Activated naive CD8-positive, alpha-beta T cell treated with anti-CD3 and anti-CD28 coated beads, Interleukin-2, amount 50 U/mL, for 24 hours (primary cell): ENCODE measurements at regions not wholly inside any gene's neighbourhood (a gene's known extent, or its start where the extent isn't known, plus 50 kb on each side); places are given as distances from the start of the nearest gene placed in this dataset.

ENCODE experiments used
- ATAC-seq: fragments of 150-1000 bp; cut with Tn5 transposase; one replicate; pipeline ENCODE4 v1.10.0; 2021
- DNase-seq: peaks from one replicate; pipeline ENCODE4 v3.0.0; 2021
- H3K27ac Mint-ChIP-seq: one replicate; pipeline ENCODE4 v1.8.0; 2021; ENCODE audit warnings: mild to moderate bottlenecking, mixed read lengths
- H3K27me3 Mint-ChIP-seq: one replicate; pipeline ENCODE4 v1.8.0; 2021; ENCODE audit warnings: mixed read lengths
- H3K36me3 Mint-ChIP-seq: one replicate; pipeline ENCODE4 v1.8.0; 2021; ENCODE audit warnings: low read depth, mixed read lengths
- H3K4me1 Mint-ChIP-seq: one replicate; pipeline ENCODE4 v1.8.0; 2021; ENCODE audit warnings: mixed read lengths
- H3K4me3 Mint-ChIP-seq: one replicate; pipeline ENCODE4 v1.8.0; 2021; ENCODE audit warnings: mild to moderate bottlenecking, moderate library complexity, mixed read lengths
- H3K9me3 Mint-ChIP-seq: one replicate; pipeline ENCODE4 v1.8.0; 2021; ENCODE audit warnings: mixed read lengths

DNA sequence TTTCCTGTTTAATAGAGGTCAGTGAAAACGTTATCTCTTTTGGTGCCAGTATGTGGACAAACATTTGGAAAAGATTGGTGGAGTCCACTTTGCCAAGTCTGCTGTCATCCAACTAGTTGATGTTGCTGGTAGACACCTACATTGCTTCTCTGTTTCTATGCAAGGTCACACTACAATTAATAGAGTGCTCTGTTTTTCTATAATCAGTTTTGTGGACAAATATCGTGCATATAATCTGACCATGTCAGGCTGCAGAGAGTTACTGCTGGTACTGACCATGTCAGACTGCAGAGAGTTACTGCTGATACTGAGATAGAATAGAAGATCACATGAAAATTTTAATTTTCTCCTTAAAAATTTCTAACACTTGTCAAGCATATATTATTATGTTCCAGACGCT lies 603.3 kb downstream of the TSN start:
- H3K9me3 Mint-ChIP-seq = no peaks in the 10 kb centered on the region
- no peak overlapping the region for H3K27ac Mint-ChIP-seq
- no peaks in the 10 kb centered on the region for H3K36me3 Mint-ChIP-seq
- no peaks in the 10 kb centered on the region for H3K27me3 Mint-ChIP-seq
- H3K4me3 Mint-ChIP-seq = no peak overlapping the region
- H3K4me1 Mint-ChIP-seq = no peaks in the 10 kb centered on the region
- ATAC-seq (no peak), DNase-seq (no peak)

DNA sequence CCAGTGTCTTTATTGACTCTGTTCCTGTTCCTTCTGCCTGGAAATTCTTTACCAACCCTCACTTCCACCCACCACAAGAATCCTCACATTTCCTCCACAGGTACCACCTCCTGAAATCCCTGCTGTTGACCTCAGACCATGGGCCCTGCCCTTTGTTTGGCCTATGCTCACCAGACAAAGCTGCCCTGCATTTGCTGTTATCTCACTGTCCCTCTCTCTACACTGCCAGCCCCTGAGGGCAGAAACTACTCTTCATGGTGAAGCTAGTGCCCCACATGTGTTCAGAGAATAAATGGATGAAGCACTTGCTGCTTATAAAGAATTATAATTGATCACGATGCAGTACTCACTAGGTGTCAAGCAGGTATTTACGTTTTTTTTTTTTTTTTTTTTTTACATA lies 608.4 kb downstream of the TSN start:
- H3K4me1 Mint-ChIP-seq = no peaks in the 10 kb centered on the region

DNA sequence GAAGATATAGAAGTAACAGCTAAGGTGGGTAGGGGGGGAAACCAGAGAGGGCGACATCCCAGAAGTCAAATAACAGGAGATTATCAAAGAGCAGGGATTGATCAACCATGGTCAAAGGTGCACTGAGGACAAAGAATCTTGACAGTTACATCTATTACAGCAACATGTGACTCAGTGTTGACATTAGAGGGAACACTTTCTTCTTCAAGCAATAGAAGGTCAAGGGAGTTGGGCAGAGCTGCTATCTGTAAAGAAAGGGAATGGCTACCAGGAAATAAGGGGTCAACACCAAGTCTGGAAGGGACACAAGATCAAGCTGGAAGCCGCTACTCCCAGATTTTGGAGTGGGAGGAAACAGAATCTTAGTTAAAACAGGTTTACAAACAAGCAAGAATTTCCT lies 611.0 kb downstream of the TSN start:
- Mint-ChIP-seq H3K27me3 (no peaks in the 10 kb centered on the region), H3K36me3 (no peaks in the 10 kb centered on the region), H3K9me3 (peaks cover 4% of the 10 kb centered on the region), H3K27ac (no peak overlapping the region), H3K4me1 (no peaks in the 10 kb centered on the region), H3K4me3 (no peak overlapping the region)
- DNase-seq (no peak), ATAC-seq (no peak)

More for the DNA sequence above, 608.4 kb downstream of the TSN start:
- Mint-ChIP-seq H3K27ac (no peak overlapping the region), H3K36me3 (no peaks in the 10 kb centered on the region), H3K9me3 (no peaks in the 10 kb centered on the region), H3K27me3 (no peaks in the 10 kb centered on the region), H3K4me3 (no peak overlapping the region)
- no peak for ATAC-seq
- DNase-seq = no peak

DNA sequence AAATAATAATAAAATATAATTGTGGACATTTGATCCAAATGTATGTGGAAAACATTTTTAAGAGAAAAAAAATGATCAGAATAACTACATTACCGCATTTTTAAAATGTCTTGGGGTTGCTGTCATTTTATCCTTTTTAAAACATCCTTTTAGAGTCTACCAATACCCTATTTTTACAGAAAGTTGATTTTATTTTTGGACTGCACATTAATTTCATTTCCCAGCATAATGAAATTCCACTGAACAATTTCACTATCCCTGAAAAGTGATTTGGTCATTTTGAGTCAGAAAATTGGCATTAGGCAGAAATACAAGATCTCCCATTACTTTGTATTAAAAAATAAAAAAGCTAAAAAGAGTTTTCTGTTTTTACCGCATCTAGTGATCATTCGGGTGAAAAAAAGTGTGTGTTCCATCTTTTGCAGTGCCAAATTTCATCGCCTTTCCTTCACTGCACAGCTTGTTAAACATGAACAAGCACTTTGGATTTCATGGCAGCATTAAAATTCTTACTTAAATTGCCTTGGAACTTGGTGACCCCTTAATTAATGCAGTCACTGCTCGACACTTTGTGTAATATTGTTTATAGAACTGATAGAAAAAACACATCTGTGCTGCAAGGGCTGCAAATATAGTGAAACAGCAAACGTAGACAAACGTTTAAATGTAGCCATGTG lies 611.7 kb downstream of the TSN start:
- H3K27me3 Mint-ChIP-seq = no peaks in the 10 kb centered on the region
- no peaks in the 10 kb centered on the region for H3K36me3 Mint-ChIP-seq
- ATAC-seq (no peak), DNase-seq (no peak)
- H3K27ac Mint-ChIP-seq = no peak overlapping the region
- no peak overlapping the region for H3K4me3 Mint-ChIP-seq
- peaks cover 6% of the 10 kb centered on the region for H3K9me3 Mint-ChIP-seq
- H3K4me1 Mint-ChIP-seq = no peaks in the 10 kb centered on the region

DNA sequence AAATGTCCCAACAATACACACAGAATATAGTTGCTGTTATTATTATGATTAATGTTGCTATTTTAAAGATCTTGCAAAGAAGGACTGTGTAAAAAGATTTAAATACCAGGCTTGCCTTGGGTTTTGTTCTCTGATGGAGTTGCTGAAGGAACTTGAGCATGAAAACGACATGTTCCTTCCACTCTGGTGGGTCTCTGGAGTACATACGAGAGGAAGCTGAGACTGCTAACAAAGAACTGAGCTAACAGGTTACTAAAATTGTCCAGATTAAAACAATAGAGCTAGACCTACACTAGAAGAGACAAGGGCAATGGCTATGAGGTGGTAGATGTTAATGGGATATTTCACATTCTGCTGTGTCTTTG lies 612.2 kb downstream of the TSN start:
- ATAC-seq (no peak), DNase-seq (no peak)
- Mint-ChIP-seq H3K9me3 (peaks cover 11% of the 10 kb centered on the region), H3K4me1 (no peaks in the 10 kb centered on the region), H3K27me3 (no peaks in the 10 kb centered on the region), H3K27ac (no peak overlapping the region), H3K36me3 (peaks cover 1% of the 10 kb centered on the region), H3K4me3 (no peak overlapping the region)

DNA sequence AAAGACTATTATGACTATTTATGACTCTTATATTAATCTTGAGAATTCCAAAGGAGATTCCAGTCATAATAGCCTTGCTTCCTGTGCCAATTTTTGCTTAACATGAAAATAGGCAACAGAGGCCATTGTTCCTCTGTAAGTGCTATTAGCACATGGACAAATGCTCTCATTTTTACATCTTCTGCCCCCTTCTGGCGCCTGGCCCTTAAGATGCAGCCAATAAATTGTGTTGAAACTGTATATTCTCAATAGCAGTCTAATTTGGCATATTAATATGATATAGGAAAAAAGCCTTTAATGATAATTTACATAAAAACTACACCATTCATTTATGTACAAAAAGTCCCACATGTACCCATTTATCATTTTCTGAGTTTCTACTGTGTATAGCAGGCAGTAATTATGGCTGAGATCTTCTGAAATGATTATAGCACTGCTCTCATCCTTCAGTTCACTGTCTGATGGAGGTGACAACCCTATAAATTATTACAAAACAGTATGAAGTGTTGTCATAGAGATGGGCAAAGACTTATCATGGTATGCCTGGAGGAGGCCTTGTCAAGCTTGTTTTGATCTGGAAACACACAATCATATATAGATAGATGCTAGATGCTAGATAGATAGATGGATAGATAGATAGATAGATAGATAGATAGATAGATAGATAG lies 613.3 kb downstream of the TSN start:
- Mint-ChIP-seq H3K27me3 (no peaks in the 10 kb centered on the region), H3K9me3 (peaks cover 21% of the 10 kb centered on the region), H3K4me1 (no peaks in the 10 kb centered on the region), H3K4me3 (no peak overlapping the region), H3K36me3 (peaks cover 1% of the 10 kb centered on the region), H3K27ac (no peak overlapping the region)
- no peak for DNase-seq
- ATAC-seq = no peak

DNA sequence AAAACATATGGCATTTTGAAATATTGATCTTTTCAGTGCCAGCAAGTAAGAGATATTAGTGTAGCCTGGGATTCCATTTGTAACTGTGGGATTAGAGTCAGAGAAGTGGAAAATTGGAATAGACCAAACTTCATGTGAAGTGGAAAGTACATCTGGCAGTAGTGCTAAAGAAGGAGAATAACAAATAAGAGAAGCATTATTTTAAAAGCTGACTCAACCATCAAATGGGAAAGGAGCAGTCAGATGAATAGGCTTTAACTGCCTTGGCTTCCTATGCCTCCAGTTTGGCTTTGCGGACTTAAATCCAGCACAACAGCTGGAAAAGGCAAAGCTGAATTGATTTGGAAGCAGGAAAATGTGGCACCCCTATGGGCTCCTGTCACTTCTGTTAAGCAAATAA lies 623.1 kb downstream of the TSN start:
- H3K4me1 Mint-ChIP-seq = no peaks in the 10 kb centered on the region
- no peak overlapping the region for H3K4me3 Mint-ChIP-seq
- H3K36me3 Mint-ChIP-seq = no peaks in the 10 kb centered on the region
- ATAC-seq = no peak
- DNase-seq = no peak
- H3K27me3 Mint-ChIP-seq = no peaks in the 10 kb centered on the region
- H3K27ac Mint-ChIP-seq = no peak overlapping the region
- H3K9me3 Mint-ChIP-seq = peaks cover 4% of the 10 kb centered on the region

DNA sequence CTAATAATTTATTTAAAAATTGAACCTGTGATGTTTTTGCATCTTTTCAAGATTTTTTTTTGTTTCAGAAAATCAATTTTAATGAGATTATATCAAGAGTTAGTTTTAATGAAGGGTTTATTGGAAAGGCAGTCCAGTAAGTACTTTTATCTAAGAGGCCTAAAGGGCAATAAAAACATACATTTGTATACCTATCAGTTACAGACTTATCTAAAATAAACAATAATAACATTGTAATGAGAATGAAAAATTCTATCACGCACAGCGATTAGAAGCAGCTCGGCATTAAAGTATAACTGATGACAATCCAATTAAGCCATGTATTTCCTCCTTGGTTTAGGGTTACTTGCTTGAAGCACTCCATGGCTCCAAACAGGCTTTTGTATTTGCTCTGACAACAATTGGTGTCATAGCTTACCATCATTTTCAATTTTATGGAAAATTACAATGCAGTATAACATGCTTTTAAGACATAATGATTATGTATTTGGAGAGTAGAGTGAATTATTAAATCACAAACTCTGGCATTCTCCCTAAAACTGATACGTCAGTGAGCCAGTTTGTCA lies 629.4 kb downstream of the TSN start:
- H3K9me3 Mint-ChIP-seq = peaks cover 20% of the 10 kb centered on the region
- no peaks in the 10 kb centered on the region for H3K27me3 Mint-ChIP-seq
- DNase-seq = no peak
- no peaks in the 10 kb centered on the region for H3K4me1 Mint-ChIP-seq
- H3K4me3 Mint-ChIP-seq = no peak overlapping the region
- H3K36me3 Mint-ChIP-seq = no peaks in the 10 kb centered on the region
- no peak overlapping the region for H3K27ac Mint-ChIP-seq
- ATAC-seq = no peak

DNA sequence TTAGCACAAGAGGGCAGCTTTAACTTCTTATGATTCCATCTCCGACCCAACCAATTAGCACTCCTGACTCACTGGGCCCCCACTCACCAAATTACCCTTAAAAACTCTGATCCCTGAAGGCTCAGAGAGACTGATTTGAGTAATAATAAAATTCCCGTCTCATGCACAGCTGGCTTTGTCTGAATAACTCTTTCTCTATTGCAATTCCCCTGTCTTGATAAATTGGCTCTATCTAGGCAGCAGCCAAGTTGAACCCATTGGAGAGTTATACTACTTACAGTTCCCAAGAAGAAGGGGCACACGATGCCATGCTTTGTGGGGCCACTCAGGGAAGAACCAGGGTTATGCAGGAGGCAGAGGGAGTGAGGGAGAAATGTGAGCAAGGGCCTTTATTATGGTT lies 632.8 kb downstream of the TSN start:
- ATAC-seq (no peak), DNase-seq (no peak)
- H3K36me3 Mint-ChIP-seq = no peaks in the 10 kb centered on the region
- no peak overlapping the region for H3K27ac Mint-ChIP-seq
- H3K4me3 Mint-ChIP-seq = no peak overlapping the region
- no peaks in the 10 kb centered on the region for H3K27me3 Mint-ChIP-seq
- H3K4me1 Mint-ChIP-seq = no peaks in the 10 kb centered on the region
- peaks cover 22% of the 10 kb centered on the region for H3K9me3 Mint-ChIP-seq

DNA sequence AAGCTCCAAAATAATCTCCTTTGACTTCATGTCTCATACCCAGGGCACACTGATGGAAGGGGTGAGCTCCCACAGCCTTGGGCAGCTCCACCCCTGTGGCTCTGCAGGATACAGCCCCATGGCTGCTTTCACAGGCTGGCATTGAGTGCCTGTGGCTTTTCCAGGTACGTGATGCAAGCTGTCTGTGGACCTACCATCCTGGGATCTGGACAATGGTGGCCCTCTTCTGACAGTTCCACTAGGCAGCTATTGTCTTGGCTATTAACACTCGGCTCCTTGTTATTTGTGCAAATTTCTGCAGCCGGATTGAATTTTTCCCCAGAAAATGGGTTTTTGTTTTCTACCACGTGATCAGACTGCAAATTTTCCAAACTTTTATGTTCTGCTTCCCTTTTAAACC lies 634.2 kb downstream of the TSN start:
- Mint-ChIP-seq H3K4me1 (no peaks in the 10 kb centered on the region), H3K9me3 (peaks cover 22% of the 10 kb centered on the region), H3K4me3 (no peak overlapping the region), H3K27me3 (no peaks in the 10 kb centered on the region), H3K36me3 (no peaks in the 10 kb centered on the region), H3K27ac (no peak overlapping the region)
- no peak for ATAC-seq
- DNase-seq = no peak

DNA sequence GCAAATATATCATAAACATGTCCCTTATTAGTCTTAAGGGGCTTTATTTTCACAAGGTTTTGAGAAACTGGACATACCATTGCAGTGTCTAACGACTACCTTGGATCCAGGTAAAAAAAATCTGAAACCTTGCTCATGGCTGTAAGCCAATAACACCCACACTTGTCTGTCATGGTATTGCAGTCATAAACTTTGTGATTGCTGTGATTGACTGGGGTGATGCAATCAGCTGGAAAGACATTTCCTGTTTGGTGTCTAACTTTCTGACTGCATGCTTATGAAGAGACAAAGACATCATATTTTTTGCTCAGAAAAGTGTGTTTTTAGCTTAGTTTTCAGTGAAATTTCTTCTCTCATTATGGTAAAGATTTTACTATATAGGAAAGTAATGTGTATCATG lies 635.0 kb downstream of the TSN start:
- no peak overlapping the region for H3K27ac Mint-ChIP-seq
- H3K4me3 Mint-ChIP-seq = no peak overlapping the region
- H3K27me3 Mint-ChIP-seq = no peaks in the 10 kb centered on the region
- no peaks in the 10 kb centered on the region for H3K36me3 Mint-ChIP-seq
- ATAC-seq (no peak), DNase-seq (no peak)
- H3K9me3 Mint-ChIP-seq = peaks cover 22% of the 10 kb centered on the region
- no peaks in the 10 kb centered on the region for H3K4me1 Mint-ChIP-seq

DNA sequence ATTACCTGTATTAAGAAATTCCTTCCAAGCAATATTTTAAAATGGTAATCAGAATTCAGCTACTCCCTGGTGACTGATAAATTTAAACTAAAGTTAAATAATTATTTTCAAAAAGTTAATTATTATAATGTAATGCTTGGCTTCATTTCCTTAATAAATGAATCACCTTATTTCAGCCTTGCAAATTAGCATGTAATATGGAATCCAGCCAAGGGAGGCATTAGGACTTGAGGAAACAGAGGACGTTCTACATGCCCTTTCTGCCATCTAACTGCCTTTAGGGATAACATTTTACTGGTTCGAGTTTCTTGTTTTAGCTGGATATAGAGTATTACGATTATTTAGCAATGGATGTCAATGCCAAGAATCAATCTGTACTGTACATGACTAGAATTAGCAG lies 636.3 kb downstream of the TSN start:
- Mint-ChIP-seq H3K9me3 (peaks cover 22% of the 10 kb centered on the region), H3K4me1 (no peaks in the 10 kb centered on the region), H3K27ac (no peak overlapping the region), H3K27me3 (no peaks in the 10 kb centered on the region), H3K4me3 (no peak overlapping the region), H3K36me3 (no peaks in the 10 kb centered on the region)
- no peak for DNase-seq
- ATAC-seq = no peak

DNA sequence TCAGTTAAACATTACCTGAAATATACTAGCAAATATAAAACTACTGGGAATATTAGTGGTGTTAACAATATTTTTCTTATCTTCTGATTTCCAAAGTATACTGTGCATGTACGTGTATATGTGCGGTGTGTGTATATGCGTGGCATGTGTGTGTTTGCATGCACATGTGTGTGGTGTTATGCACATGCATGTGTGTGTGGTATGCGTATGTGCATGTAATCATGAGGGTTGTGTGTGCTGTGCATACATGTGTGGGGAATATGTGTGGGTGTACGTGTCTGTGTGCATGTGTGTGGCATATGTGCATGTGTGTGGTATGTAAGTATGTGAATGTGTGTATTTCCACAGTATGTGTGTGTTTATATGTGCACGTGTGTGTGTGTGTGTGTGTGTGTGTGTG lies 640.2 kb downstream of the TSN start:
- H3K27me3 Mint-ChIP-seq = no peaks in the 10 kb centered on the region
- no peak for DNase-seq
- no peak for ATAC-seq
- H3K4me3 Mint-ChIP-seq = no peak overlapping the region
- H3K4me1 Mint-ChIP-seq = no peaks in the 10 kb centered on the region
- no peak overlapping the region for H3K27ac Mint-ChIP-seq
- H3K9me3 Mint-ChIP-seq = peaks cover 4% of the 10 kb centered on the region
- no peaks in the 10 kb centered on the region for H3K36me3 Mint-ChIP-seq

DNA sequence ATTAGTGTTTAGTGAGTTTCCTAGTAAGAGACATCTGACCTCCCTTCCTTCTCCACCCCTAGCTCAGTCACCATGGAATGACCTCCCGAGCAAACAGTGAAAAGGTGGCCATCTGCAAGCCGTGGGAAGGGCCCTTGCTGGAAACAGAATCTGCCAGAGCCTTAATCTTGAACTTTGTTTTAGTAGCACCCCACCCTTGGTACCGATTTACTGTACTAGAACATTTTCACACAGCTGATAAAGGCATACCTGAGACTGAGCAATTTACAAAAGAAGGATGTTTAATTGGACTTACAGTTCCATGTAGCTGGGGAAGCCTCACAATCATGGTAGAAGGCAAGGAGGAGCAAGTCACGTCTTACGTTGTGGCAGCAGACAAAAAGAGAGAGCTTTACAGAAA lies 655.8 kb downstream of the TSN start:
- ATAC-seq (no peak), DNase-seq (no peak)
- Mint-ChIP-seq H3K9me3 (peaks cover 4% of the 10 kb centered on the region), H3K4me3 (no peak overlapping the region), H3K36me3 (no peaks in the 10 kb centered on the region), H3K27me3 (no peaks in the 10 kb centered on the region), H3K27ac (no peak overlapping the region), H3K4me1 (no peaks in the 10 kb centered on the region)

DNA sequence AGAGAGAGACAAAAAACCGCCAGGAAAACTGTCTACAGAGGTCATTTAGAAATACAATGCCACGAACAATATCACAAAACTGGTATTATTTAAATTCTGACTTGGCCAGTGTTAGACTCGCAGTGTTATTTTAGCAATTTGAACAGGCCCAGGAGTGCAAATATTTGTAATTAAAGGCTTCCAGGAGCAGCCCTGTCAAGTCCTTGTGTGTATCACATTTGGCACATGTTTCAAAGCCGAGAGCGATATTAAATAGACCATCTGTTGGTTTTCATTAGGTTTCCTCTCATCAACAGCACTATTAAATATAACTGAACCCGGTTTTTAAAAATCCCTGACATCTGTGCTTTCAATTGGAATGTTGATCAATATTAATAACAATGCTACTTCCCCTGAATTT lies 656.9 kb downstream of the TSN start:
- Mint-ChIP-seq H3K4me1 (no peaks in the 10 kb centered on the region), H3K27me3 (no peaks in the 10 kb centered on the region), H3K36me3 (no peaks in the 10 kb centered on the region), H3K4me3 (no peak overlapping the region), H3K9me3 (peaks cover 4% of the 10 kb centered on the region), H3K27ac (no peak overlapping the region)
- no peak for DNase-seq
- ATAC-seq = no peak
